Psoas muscle (tissue), 7 donors: ENCODE measurements at regions not wholly inside any gene's neighbourhood (a gene's known extent, or its start where the extent isn't known, plus 50 kb on each side); places are given as distances from the start of the nearest gene placed in this dataset.
"Not testable (repeated sequence)": the region's sequence is repeated elsewhere in the genome, so short reads cannot be mapped to it uniquely, and the experiment has no call there.

Experiments used
- ATAC-seq, 4 donors: fragments of 200-7000 bp; cut with Tn5 transposase; one replicate each; pipeline ENCODE4 v1.9.1; 2020; ENCODE audit warnings: moderate library complexity in 3 of 4, mild to moderate bottlenecking in 2 of 4
- DNase-seq, 2 donors: peaks; one replicate each; pipeline ENCODE4 v3.0.0-alpha.2; 2020
- H3K27ac ChIP-seq: fragments of 200-600 bp; one replicate; pipeline ENCODE4 v1.8.0; 2022
- H3K27me3 ChIP-seq, 3 donors: fragments of 200-600 bp in 1 of 3; one replicate each; pipeline versions ENCODE4 v1.6.1 to v1.8.0; 2013 to 2022; ENCODE audit warnings: low read length in 2 of 3, mild to moderate bottlenecking in 2 of 3, moderate library complexity in 1 of 3; ENCODE audit not compliant: insufficient read depth in 3 of 3
- H3K36me3 ChIP-seq, 2 donors: fragments of 200-600 bp in 1 of 2; one replicate each; pipeline versions ENCODE4 v1.6.1 to v1.8.0; 2013 to 2022; ENCODE audit warnings: low read depth in 1 of 2, mild to moderate bottlenecking in 1 of 2, moderate library complexity in 1 of 2; ENCODE audit not compliant: insufficient read depth in 1 of 2
- H3K4me1 ChIP-seq: fragments of 200-600 bp; one replicate; pipeline ENCODE4 v1.8.0; 2022
- H3K4me3 ChIP-seq: fragments of 200-600 bp; one replicate; pipeline ENCODE4 v1.8.0; 2022; ENCODE audit warnings: mild to moderate bottlenecking
- H3K9me3 ChIP-seq: fragments of 200-600 bp; one replicate; pipeline ENCODE4 v1.8.0; 2022
- WGBS, 3 donors: extraction: QIAGEN DNeasy Blood & Tissue Kit; methylation state at CpG; one replicate each; pipeline versions ENCODE4 v1.1.6 to v1.1.7; 2013; 5-methylcytosine and 5-hydroxymethylcytosine counted together
- intact Hi-C, 2 donors: fragments of 100-400 bp; cut with DNase I; formaldehyde crosslinking; loops; one replicate each; pipeline versions ENCODE4 v1.11.0 to v1.14.2; 2022
- TF ChIP-seq, protein P1 (sequence below): fragments of 200-600 bp; IDR thresholded peaks from one replicate; pipeline ENCODE4 v1.8.0; 2022; ENCODE audit warnings: antibody characterized with exemption
- donor health status: healthy with polysubstance abuse.
- donor health status: DM: no; HTN: no; CAD: no; lungs with moderate emphysema.
- donor health status: Bipolar disorder and iron deficiency.
- donor health status: healthy.
- donor health status: DM: yes; HTN: yes; CAD: no.
- donor health status: DM: no; HTN: no; CAD: no.
- donor health status: DM: yes; HTN: yes; CAD: no.

- TF ChIP-seq, protein P1, sequence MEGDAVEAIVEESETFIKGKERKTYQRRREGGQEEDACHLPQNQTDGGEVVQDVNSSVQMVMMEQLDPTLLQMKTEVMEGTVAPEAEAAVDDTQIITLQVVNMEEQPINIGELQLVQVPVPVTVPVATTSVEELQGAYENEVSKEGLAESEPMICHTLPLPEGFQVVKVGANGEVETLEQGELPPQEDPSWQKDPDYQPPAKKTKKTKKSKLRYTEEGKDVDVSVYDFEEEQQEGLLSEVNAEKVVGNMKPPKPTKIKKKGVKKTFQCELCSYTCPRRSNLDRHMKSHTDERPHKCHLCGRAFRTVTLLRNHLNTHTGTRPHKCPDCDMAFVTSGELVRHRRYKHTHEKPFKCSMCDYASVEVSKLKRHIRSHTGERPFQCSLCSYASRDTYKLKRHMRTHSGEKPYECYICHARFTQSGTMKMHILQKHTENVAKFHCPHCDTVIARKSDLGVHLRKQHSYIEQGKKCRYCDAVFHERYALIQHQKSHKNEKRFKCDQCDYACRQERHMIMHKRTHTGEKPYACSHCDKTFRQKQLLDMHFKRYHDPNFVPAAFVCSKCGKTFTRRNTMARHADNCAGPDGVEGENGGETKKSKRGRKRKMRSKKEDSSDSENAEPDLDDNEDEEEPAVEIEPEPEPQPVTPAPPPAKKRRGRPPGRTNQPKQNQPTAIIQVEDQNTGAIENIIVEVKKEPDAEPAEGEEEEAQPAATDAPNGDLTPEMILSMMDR, result no peak
- WGBS, 3 donors, result 72 to 74% (median 72%) methylated on average over 4 of the region's 4 CpGs
- Histone ChIP-seq H3K4me1 (no peaks in the 10 kb centered on the region), H3K27me3 (no peaks in the 10 kb centered on the region), H3K4me3 (no peak overlapping the region), H3K36me3 (no peaks in the 10 kb centered on the region), H3K9me3 (no peaks in the 10 kb centered on the region), H3K27ac (no peak overlapping the region)
- ATAC-seq (no peak), DNase-seq (no peak)
- intact Hi-C loops, result no loop called here
Measured at GRCh38 chr6:141780296-141780695, 352.4 kb upstream of the GJE1 start.

DNA sequence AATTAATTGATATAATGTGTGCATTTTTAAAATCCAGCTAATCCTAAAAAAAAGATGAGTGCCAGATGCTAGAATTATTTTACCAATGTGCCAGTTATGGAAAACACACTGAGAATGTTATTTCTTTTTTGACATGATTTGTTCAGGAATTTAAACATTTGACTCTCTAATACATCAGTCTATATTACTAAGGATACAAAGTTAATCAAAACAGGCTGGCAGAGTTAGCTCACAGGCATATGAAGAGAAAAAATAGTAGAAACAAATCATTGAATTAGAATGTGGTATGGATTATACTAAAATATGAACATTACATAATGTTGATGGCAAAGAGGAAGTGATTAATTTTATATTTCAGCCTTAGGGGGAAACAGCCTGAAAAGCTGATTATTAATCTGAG is 368.3 kb upstream of the GJE1 start:
- no peak for ATAC-seq
- no peaks in the 10 kb centered on the region for H3K9me3 ChIP-seq
- no peak for DNase-seq
- TF ChIP-seq, protein P1, result no peak
- no peaks in the 10 kb centered on the region for H3K4me1 ChIP-seq
- no peaks in the 10 kb centered on the region for H3K27me3 ChIP-seq
- no peaks in the 10 kb centered on the region for H3K36me3 ChIP-seq
- intact Hi-C loops, result no loop called here
- H3K27ac ChIP-seq, result no peak overlapping the region
- no peak overlapping the region for H3K4me3 ChIP-seq

DNA sequence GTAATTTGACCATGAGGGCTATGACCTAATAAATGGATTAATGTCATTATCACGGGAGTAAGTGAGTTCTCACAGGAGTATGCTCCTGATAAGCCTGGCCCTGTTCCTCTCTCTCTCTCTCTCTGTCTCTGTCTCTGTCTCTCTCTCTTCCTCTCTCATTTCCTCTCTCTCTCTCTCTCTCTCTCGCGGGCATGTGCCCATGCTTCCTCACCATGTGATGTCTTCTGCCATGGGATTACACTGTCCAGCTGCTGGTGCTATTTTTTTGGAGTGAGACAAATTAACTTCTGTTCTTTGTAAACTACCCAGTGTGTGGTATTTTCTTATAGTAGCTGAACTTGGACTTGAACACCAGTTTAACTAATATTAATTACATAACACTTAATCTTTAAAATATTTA is 374.3 kb upstream of the GJE1 start:
- no peaks in the 10 kb centered on the region for H3K36me3 ChIP-seq
- ATAC-seq, result no peak
- H3K4me1 ChIP-seq, result no peaks in the 10 kb centered on the region
- no peaks in the 10 kb centered on the region for H3K9me3 ChIP-seq
- TF ChIP-seq, protein P1, result no peak
- intact Hi-C loops, result no loop called here
- 23 to 43% (median 27%) methylated on average over 3 of the region's 3 CpGs for WGBS, 3 donors
- H3K27ac ChIP-seq, result no peak overlapping the region
- H3K27me3 ChIP-seq, result no peaks in the 10 kb centered on the region
- H3K4me3 ChIP-seq, result no peak overlapping the region
- no peak for DNase-seq

DNA sequence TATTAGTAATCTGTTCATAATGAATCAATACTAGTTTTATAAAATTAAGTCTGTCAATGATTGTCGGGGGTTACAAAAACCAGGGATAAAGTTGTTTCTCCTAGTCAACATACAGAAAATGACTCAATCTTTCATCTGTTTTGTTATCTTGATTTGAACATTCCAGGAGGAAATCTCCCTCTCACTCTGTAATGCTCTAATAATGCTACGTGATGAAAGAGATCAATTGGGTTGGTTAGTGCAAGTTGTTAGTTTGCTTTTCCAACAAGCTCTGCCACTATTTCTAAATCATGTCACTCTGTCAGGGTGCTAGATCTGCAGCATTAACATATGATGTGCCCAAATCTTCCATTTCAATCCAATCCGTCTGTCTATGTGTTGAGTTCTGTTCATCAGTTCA is 379.5 kb upstream of the GJE1 start:
- TF ChIP-seq, protein P1, result no peak
- no peak overlapping the region for H3K27ac ChIP-seq
- no peaks in the 10 kb centered on the region for H3K4me1 ChIP-seq
- ATAC-seq (no peak), DNase-seq (no peak)
- 93 to 96% (median 95%) methylated on average over 3 of the region's 3 CpGs for WGBS, 3 donors
- no peaks in the 10 kb centered on the region for H3K27me3 ChIP-seq
- intact Hi-C loops, result no loop called here
- H3K36me3 ChIP-seq, result no peaks in the 10 kb centered on the region
- no peak overlapping the region for H3K4me3 ChIP-seq
- no peaks in the 10 kb centered on the region for H3K9me3 ChIP-seq

- TF ChIP-seq, protein P1, result no peak
- intact Hi-C loops, result no loop called here
- H3K4me3 ChIP-seq, result no peak overlapping the region
- 82 to 93% (median 88%) methylated on average over 1 of the region's 1 CpG for WGBS, 3 donors
- no peak overlapping the region for H3K27ac ChIP-seq
- ATAC-seq (no peak), DNase-seq (no peak)
- H3K27me3 ChIP-seq, result no peaks in the 10 kb centered on the region
- H3K4me1 ChIP-seq, result no peaks in the 10 kb centered on the region
- H3K36me3 ChIP-seq, result no peaks in the 10 kb centered on the region
- H3K9me3 ChIP-seq, result no peaks in the 10 kb centered on the region
Measured at GRCh38 chr6:141752677-141753076, 380.0 kb upstream of the GJE1 start.

DNA sequence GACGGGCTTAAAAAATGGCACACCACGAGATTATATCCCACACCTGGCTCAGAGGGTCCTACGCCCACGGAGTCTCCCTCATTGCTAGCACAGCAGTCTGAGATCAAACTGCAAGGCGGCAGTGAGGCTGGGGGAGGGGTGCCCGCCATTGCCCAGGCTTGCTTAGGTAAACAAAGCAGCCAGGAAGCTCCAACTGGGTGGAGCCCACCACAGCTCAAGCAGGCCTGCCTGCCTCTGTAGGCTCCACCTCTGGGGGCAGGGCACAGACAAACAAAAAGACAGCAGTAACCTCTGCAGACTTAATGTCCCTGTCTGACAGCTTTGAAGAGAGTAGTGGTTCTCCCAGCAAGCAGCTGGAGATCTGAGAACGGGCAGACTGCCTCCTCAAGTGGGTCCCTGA is 386.4 kb upstream of the GJE1 start:
- H3K27me3 ChIP-seq, ATAC-seq, intact Hi-C loops, H3K27ac ChIP-seq, DNase-seq, H3K4me3 ChIP-seq, H3K9me3 ChIP-seq, H3K36me3 ChIP-seq, H3K4me1 ChIP-seq: not testable (repeated sequence)
- WGBS, 3 donors, result 89 to 96% (median 93%) methylated on average over 6 to 7 of the region's 7 CpGs
